Prostate gland (tissue), 2 donors: ENCODE measurements at regions not wholly inside any gene's neighbourhood (a gene's known extent, or its start where the extent isn't known, plus 50 kb on each side); places are given as distances from the start of the nearest gene placed in this dataset.

Source experiments
- POLR2A ChIP-seq: fragments of 450-650 bp; IDR thresholded peaks from one replicate; pipeline ENCODE4 v1.6.1; 2016; ENCODE audit warnings: antibody characterized with exemption, mild to moderate bottlenecking
- POLR2AphosphoS5 ChIP-seq: sonication (generic); formaldehyde crosslinking; IDR thresholded peaks from one replicate; pipeline ENCODE4 v1.6.1; 2017; ENCODE audit warnings: antibody characterized with exemption
- TF ChIP-seq, protein P1 (sequence below), 4 experiments: fragments of 200-600 bp in 2 of 4; fragments of 450-650 bp in 2 of 4; sonication (generic) in 2 of 4; IDR thresholded peaks; 1 replicate in 3 of 4; 2 replicates in 1 of 4; pipeline ENCODE4 v1.5.1; 2016 to 2019; ENCODE audit warnings: antibody characterized with exemption in 4 of 4, mild to moderate bottlenecking in 2 of 4, moderate library complexity in 2 of 4

DNA sequence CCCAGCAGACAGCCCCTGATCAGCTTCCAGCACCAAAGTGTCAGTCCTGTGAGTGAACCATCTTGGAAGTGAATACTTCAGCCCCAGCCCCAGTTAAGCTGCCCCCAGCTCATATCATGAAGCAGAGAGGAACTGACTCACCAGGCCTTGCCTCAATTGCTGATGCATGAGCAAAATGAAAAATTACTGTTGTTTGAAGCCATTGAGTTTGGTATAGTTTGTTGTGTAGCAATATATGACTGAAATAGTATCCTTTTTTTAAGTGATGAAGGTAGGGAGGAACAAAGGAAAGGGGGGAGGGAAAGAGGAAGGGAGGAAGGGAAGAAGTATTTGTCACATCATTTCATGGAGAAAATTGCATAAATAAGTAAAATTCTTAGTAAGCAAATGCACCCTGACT lies 266.4 kb downstream of the MAFB start:
- TF ChIP-seq, protein P1, sequence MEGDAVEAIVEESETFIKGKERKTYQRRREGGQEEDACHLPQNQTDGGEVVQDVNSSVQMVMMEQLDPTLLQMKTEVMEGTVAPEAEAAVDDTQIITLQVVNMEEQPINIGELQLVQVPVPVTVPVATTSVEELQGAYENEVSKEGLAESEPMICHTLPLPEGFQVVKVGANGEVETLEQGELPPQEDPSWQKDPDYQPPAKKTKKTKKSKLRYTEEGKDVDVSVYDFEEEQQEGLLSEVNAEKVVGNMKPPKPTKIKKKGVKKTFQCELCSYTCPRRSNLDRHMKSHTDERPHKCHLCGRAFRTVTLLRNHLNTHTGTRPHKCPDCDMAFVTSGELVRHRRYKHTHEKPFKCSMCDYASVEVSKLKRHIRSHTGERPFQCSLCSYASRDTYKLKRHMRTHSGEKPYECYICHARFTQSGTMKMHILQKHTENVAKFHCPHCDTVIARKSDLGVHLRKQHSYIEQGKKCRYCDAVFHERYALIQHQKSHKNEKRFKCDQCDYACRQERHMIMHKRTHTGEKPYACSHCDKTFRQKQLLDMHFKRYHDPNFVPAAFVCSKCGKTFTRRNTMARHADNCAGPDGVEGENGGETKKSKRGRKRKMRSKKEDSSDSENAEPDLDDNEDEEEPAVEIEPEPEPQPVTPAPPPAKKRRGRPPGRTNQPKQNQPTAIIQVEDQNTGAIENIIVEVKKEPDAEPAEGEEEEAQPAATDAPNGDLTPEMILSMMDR (IDR thresholded peaks at IDR 0.05) = no peak
- TF ChIP-seq POLR2A (no peak), POLR2AphosphoS5 (no peak)
